Upper lobe of right lung (tissue), 1 donor: ENCODE measurements at regions not wholly inside any gene's neighbourhood (a gene's known extent, or its start where the extent isn't known, plus 50 kb on each side); places are given as distances from the start of the nearest gene placed in this dataset.
"Not testable (repeated sequence)": the region's sequence is repeated elsewhere in the genome, so short reads cannot be mapped to it uniquely, and the experiment has no call there.

Experiments
- ATAC-seq: fragments of 200-7000 bp; cut with Tn5 transposase; one replicate; pipeline ENCODE4 v1.9.1; 2020; ENCODE audit warnings: mild to moderate bottlenecking, moderate library complexity
- DNase-seq: peaks from one replicate; pipeline ENCODE4 v3.0.0-alpha.2; 2020
- H3K27ac ChIP-seq: fragments of 200-600 bp; one replicate; pipeline ENCODE4 v1.8.0; 2022
- H3K27me3 ChIP-seq: fragments of 200-600 bp; one replicate; pipeline ENCODE4 v1.8.0; 2022; ENCODE audit warnings: mild to moderate bottlenecking
- H3K36me3 ChIP-seq: fragments of 200-600 bp; one replicate; pipeline ENCODE4 v1.8.0; 2022
- H3K4me1 ChIP-seq: fragments of 200-600 bp; one replicate; pipeline ENCODE4 v1.8.0; 2022
- H3K4me3 ChIP-seq: fragments of 200-600 bp; one replicate; pipeline ENCODE4 v1.8.0; 2022; ENCODE audit warnings: mild to moderate bottlenecking
- H3K9me3 ChIP-seq: fragments of 200-600 bp; one replicate; pipeline ENCODE4 v1.8.0; 2022
- intact Hi-C: fragments of 100-400 bp; cut with DNase I; formaldehyde crosslinking; loops from one replicate; pipeline ENCODE4 v1.11.0; 2022
- TF ChIP-seq, protein P1 (sequence below): fragments of 200-600 bp; IDR thresholded peaks from one replicate; pipeline ENCODE4 v1.8.0; 2022; ENCODE audit warnings: antibody characterized with exemption
- donor health status: DM: no; HTN: yes; CAD: no; lungs with severe emphysema.

DNA sequence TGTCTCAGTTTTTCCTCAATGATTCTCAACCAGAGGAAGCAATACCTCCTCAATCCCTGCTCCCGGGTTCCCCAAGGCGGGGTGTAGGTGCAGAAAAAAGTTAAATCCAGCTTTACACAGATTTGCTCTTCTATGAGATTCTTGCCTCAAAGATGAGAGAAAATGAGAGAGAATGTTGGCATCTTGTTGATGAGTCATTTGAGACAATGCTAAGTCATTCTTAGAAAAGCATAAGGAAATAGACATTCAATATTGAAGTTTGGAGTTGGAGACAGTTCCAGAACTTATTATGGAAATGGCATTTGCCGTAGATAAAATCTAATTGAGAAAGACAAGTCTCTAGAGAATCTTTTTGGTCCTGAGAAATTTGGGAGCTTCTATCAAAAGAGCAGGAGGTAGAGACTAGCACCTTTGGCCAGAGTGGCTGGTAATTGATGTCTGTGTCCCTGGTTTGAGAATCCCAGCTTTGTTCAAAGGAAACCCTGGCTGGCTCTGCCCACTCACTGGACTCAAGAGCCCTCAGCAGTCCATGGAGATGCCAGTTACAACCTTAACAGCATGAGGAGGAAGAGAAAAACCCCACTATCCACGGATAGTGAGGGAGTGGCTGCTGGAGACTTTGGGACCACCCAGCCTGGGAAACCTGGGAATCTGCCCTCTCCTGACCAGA, 181.2 kb downstream of the FAM124B start:
- TF ChIP-seq, protein P1, sequence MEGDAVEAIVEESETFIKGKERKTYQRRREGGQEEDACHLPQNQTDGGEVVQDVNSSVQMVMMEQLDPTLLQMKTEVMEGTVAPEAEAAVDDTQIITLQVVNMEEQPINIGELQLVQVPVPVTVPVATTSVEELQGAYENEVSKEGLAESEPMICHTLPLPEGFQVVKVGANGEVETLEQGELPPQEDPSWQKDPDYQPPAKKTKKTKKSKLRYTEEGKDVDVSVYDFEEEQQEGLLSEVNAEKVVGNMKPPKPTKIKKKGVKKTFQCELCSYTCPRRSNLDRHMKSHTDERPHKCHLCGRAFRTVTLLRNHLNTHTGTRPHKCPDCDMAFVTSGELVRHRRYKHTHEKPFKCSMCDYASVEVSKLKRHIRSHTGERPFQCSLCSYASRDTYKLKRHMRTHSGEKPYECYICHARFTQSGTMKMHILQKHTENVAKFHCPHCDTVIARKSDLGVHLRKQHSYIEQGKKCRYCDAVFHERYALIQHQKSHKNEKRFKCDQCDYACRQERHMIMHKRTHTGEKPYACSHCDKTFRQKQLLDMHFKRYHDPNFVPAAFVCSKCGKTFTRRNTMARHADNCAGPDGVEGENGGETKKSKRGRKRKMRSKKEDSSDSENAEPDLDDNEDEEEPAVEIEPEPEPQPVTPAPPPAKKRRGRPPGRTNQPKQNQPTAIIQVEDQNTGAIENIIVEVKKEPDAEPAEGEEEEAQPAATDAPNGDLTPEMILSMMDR = no peak
- DNase-seq = no peak
- Histone ChIP-seq H3K36me3 (no peaks in the 10 kb centered on the region), H3K4me1 (peaks cover 4% of the 10 kb centered on the region), H3K4me3 (no peak overlapping the region), H3K27me3 (no peaks in the 10 kb centered on the region), H3K9me3 (no peaks in the 10 kb centered on the region), H3K27ac (no peak overlapping the region)
- no peak for ATAC-seq
- intact Hi-C loops = no loop called here

DNA sequence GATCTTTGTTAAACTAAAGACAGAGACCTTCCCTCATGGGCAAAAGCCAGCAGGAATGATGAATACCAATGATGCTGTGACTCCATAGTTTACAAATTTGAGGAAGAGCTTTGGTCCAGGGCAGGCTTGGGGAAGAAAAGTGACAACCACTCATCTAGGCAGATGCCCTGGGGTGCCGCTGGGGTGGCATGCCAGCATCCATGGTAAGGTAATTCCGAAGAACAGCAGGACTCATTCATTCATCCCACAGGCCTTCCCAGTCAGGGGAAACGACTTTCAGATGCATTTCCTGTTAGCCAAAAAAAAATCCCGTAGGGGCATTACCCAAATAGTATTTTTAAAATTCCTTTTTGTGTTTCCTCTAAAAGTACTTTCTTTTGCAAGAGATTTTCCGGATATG, 180.7 kb upstream of the SERPINE2 start:
- Histone ChIP-seq H3K36me3 (no peaks in the 10 kb centered on the region), H3K4me1 (peaks cover 4% of the 10 kb centered on the region), H3K4me3 (no peak overlapping the region), H3K27ac (no peak overlapping the region), H3K27me3 (no peaks in the 10 kb centered on the region), H3K9me3 (no peaks in the 10 kb centered on the region)
- DNase-seq (no peak), ATAC-seq (no peak)
- TF ChIP-seq, protein P1 = no peak
- intact Hi-C loops = no loop called here

DNA sequence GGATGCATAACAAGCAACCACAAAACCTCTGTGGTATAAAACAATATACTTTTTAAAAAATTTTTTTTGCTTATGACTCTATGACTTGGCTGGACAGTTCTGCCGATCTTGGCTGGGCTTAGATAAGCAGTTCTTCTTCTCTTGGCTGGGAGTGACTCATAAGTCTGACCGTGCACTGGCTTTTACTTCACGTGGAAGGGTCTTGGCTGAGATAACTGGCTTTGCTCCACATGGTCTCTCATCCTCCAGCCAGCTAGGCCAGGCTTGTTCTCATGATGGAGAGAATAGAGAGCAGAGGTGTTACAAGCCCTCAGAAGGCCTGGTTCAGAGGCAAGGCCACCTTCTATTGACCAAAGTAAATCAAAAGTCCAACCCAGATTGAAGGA, 178.9 kb upstream of the SERPINE2 start:
- intact Hi-C loops = no loop called here
- no peaks in the 10 kb centered on the region for H3K36me3 ChIP-seq
- H3K27ac ChIP-seq = no peak overlapping the region
- H3K4me1 ChIP-seq = peaks cover 2% of the 10 kb centered on the region
- DNase-seq (no peak), ATAC-seq (no peak)
- TF ChIP-seq, protein P1 = no peak
- no peaks in the 10 kb centered on the region for H3K9me3 ChIP-seq
- no peaks in the 10 kb centered on the region for H3K27me3 ChIP-seq
- no peak overlapping the region for H3K4me3 ChIP-seq

DNA sequence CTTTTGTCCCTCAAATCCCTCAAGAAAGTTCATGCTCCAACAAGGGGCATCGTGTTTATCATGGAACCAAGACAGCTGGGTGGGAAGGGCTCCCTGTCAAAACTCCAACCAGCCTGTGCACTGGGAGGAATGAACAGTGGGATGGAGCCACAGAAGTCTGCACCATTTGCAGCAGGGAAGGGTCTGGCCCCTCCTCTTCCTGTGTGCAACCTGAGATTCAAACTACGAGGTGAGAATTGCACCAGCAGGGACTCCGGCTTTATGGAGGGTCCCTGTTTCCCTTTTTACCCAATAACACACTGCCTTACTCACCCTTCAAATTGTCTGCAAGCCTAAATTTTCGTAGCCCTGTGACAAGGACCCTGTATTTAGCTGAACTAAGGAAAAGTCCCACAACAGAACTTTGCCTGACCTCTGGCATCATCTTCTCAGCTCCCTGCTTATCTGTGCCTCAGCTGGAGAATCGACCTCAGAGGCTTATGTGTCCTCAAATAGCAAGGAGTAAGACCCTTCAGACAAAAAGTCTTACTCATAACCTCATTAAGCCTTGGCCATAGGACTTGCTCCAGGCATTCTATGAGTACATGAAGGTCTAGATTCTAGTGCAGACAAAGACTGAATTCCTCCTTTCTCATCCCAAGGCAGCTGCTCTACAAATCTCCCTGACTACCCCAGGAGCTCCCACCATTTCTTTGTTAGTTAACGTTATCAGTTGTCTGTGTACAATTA, 178.3 kb upstream of the SERPINE2 start:
- DNase-seq (no peak), ATAC-seq (no peak)
- Histone ChIP-seq H3K36me3 (no peaks in the 10 kb centered on the region), H3K4me1 (no peaks in the 10 kb centered on the region), H3K4me3 (no peak overlapping the region), H3K27ac (no peak overlapping the region), H3K9me3 (no peaks in the 10 kb centered on the region), H3K27me3 (no peaks in the 10 kb centered on the region)
- TF ChIP-seq, protein P1 = no peak
- intact Hi-C loops = no loop called here

DNA sequence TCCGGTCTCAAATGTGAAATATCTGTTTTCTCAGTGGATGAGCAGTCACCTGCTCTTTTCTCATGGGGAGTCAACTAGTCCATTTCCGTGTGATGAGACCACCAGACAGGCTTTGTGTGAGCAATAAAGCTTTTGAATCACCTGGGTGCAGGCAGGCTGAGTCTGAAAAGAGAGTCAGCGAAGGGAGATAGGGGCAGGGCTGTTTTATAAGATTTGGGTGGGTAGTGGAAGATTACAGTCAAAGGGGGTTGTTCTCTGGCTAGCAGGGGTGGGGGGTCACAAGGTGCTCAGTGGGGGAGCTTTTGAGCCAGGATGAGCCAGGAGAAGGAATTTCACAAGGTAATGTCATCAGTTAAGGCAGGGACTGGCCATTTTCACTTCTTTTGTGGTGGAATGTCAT, 176.5 kb upstream of the SERPINE2 start:
- ATAC-seq, H3K36me3 ChIP-seq, H3K4me3 ChIP-seq, H3K27me3 ChIP-seq, DNase-seq, H3K4me1 ChIP-seq, H3K9me3 ChIP-seq, intact Hi-C loops, H3K27ac ChIP-seq: not testable (repeated sequence)

DNA sequence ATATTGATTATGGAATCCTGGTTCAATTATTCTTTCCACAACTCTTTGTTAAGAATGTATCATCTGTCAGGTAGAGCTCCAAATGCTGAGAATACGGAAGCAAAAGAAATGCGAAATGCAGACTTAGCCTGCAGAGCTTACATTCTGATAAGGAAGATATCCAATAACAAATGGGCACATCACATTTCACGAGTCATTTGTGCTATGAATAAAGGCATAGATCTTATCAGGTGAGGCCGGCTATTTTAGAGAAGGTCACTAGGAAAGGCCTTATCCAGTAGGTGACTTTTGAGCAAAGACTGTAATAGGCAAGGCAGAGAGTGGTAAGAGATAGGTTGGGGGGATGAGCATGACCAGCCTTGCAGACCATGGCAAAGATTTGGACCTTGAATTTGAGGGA, 174.3 kb upstream of the SERPINE2 start:
- ATAC-seq = no peak

More for the DNA sequence above, 174.3 kb upstream of the SERPINE2 start:
- intact Hi-C loops = no loop called here
- DNase-seq = no peak
- Histone ChIP-seq H3K9me3 (no peaks in the 10 kb centered on the region), H3K27ac (no peak overlapping the region), H3K4me3 (no peak overlapping the region), H3K27me3 (no peaks in the 10 kb centered on the region), H3K4me1 (no peaks in the 10 kb centered on the region), H3K36me3 (no peaks in the 10 kb centered on the region)
- TF ChIP-seq, protein P1 = no peak
